SJSA1 (cell line): ENCODE measurements at regions not wholly inside any gene's neighbourhood (a gene's known extent, or its start where the extent isn't known, plus 50 kb on each side); places are given as distances from the start of the nearest gene placed in this dataset.
"Not testable (repeated sequence)": the region's sequence is repeated elsewhere in the genome, so short reads cannot be mapped to it uniquely, and the experiment has no call there.

Experiments used
- DNase-seq, 2 experiments: peaks; one replicate each; pipeline ENCODE4 v3.0.0-alpha.2; 2015 to 2020; ENCODE audit warnings: low spot score in 2 of 2, low read depth in 1 of 2
- H3K27ac ChIP-seq: fragments of 250-450 bp; sonication (Bioruptor Pico); 2 replicates; pipeline ENCODE4 v1.5.1; 2020; ENCODE audit warnings: mild to moderate bottlenecking, moderate library complexity
- H3K27me3 ChIP-seq: fragments of 250-450 bp; sonication (Bioruptor Pico); replicated peaks from 2 replicates; pipeline ENCODE4 v1.5.1; 2020; ENCODE audit warnings: mild to moderate bottlenecking, moderate library complexity
- H3K36me3 ChIP-seq: fragments of 250-450 bp; sonication (Bioruptor Pico); 2 replicates; pipeline ENCODE4 v1.5.1; 2020; ENCODE audit warnings: mild to moderate bottlenecking
- H3K4me1 ChIP-seq: fragments of 250-450 bp; sonication (Bioruptor Pico); replicated peaks from 2 replicates; pipeline ENCODE4 v1.6.1; 2021; ENCODE audit warnings: mild to moderate bottlenecking
- H3K4me3 ChIP-seq: fragments of 250-450 bp; sonication (Bioruptor Pico); 2 replicates; pipeline ENCODE4 v1.5.1; 2020; ENCODE audit warnings: mild to moderate bottlenecking
- H3K9me3 ChIP-seq: fragments of 250-450 bp; sonication (Bioruptor Pico); replicated peaks from 2 replicates; pipeline ENCODE4 v1.5.1; 2020; ENCODE audit warnings: mild to moderate bottlenecking

DNA sequence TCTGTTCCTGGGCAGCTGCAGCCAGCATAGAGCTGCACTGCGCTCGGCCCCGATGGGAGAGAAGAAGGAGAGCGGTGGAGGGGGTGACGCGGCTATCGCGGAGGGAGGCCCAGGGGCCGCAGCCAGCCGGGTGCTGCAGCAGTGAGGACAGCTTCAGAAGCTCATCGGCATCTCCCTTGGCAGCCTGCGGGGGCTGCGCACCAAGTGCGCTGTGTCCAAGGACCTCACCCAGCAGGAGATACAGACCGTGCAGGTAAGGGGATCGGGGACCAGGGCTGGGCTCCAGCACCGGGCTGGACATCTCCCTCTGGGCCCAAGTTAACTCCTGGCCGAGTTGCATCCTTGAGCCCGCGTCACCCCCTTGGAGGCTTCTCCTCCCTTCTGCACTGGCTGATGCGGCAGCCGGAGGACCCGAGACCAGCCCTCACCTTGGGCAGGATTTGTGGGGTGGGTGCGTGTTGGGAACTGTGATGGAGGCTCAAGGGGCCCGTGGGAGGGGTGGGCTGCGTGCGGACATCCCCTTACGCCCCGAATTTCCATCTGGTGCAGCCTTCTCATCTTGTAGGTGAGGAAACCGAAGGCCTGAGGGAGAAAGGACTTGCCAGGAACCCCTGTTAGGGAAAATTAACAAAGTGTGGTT lies 3934.9 kb downstream of the SRGAP2C start:
- H3K27ac ChIP-seq, DNase-seq, H3K4me1 ChIP-seq, H3K4me3 ChIP-seq, H3K36me3 ChIP-seq, H3K9me3 ChIP-seq, H3K27me3 ChIP-seq: not testable (repeated sequence)

DNA sequence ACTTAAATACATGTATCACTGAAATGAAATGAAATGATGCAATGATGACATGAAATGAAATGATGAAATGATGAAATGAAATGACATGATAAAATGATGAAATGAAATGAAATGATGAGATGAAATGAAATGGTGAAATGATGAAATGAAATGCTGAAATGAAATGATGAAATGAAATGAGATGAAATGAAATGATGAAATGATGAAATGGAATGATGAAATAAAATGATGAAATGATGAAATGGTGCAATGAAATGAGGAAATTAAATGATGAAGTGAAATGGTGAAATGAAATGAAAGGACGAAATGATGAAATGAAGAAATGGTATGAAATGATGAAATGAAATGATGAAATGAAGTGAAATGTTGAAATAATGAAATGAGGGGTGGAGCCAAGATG lies 3937.8 kb downstream of the SRGAP2C start:
- not testable (repeated sequence) for H3K36me3 ChIP-seq, H3K4me3 ChIP-seq, H3K27me3 ChIP-seq, H3K9me3 ChIP-seq, H3K27ac ChIP-seq, DNase-seq, H3K4me1 ChIP-seq
